OCI-LY3 (cell line): ENCODE measurements at regions not wholly inside any gene's neighbourhood (a gene's known extent, or its start where the extent isn't known, plus 50 kb on each side); places are given as distances from the start of the nearest gene placed in this dataset.

Source experiments
- CTCF ChIP-seq: fragments of 200-600, 300-600 bp; sonication (generic); IDR thresholded peaks from 2 replicates; pipeline ENCODE4 v1.5.1; 2014; ENCODE audit warnings: antibody characterized with exemption, low read length, low read depth
- EZH2phosphoT487 ChIP-seq: fragments of 200-600 bp; shearing (Covaris generic); IDR thresholded peaks from 2 replicates; pipeline ENCODE4 v1.6.1; 2018; ENCODE audit warnings: antibody characterized with exemption, mixed run types, low read depth

- TF ChIP-seq CTCF (no peak), EZH2phosphoT487 (no peak)
Observed at GRCh38 chr1:25088946-25089345, 143.4 kb downstream of the SYF2 start.
